GM12874 (cell line): ENCODE measurements at regions not wholly inside any gene's neighbourhood (a gene's known extent, or its start where the extent isn't known, plus 50 kb on each side); places are given as distances from the start of the nearest gene placed in this dataset.

Experiments
- TF ChIP-seq, protein P1 (sequence below): IDR thresholded peaks from 2 replicates; pipeline ENCODE4 v1.5.1; 2011; ENCODE audit warnings: low read depth, mild to moderate bottlenecking, control low read depth, low read length, moderate library complexity; ENCODE audit not compliant: insufficient read depth

DNA sequence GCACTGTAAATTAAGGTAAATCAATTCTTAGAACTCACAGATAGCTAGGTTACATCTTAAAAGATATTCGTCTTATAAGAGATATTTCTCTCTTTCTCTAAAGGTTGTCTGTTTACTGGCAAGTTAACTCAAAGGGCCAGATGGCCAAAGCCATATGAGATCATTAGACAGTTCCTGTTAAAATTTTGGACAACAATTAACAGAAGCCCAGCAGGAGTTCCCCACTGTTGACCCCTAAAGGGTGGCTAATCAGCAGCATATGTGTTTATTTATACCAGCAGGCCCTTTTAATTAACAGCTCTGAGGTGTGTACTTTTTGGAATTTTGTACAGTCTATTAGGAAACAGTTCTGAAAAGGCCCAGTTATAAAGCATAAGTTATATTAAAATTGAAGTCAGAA is 245.8 kb downstream of the LIG4 start:
- TF ChIP-seq, protein P1, sequence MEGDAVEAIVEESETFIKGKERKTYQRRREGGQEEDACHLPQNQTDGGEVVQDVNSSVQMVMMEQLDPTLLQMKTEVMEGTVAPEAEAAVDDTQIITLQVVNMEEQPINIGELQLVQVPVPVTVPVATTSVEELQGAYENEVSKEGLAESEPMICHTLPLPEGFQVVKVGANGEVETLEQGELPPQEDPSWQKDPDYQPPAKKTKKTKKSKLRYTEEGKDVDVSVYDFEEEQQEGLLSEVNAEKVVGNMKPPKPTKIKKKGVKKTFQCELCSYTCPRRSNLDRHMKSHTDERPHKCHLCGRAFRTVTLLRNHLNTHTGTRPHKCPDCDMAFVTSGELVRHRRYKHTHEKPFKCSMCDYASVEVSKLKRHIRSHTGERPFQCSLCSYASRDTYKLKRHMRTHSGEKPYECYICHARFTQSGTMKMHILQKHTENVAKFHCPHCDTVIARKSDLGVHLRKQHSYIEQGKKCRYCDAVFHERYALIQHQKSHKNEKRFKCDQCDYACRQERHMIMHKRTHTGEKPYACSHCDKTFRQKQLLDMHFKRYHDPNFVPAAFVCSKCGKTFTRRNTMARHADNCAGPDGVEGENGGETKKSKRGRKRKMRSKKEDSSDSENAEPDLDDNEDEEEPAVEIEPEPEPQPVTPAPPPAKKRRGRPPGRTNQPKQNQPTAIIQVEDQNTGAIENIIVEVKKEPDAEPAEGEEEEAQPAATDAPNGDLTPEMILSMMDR: no peak

DNA sequence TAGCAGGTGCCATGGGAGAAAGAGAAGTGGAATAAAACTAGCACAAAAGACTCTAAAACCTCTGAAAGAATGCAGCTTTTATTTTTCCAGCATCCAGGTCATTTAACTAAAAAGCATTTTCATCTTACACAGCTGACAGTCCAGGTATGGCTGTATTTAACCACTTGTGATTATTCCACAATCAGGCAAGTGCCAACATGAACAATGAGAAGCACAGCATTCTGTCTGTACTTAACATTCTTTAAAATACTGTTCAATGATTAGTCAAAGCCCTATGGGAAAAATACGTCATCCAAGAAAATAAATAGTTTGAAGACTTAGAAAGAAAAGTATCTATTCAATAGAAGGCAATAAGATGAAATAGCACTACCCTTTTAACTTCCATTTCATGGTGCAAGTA is 246.9 kb downstream of the LIG4 start:
- TF ChIP-seq, protein P1: no peak

DNA sequence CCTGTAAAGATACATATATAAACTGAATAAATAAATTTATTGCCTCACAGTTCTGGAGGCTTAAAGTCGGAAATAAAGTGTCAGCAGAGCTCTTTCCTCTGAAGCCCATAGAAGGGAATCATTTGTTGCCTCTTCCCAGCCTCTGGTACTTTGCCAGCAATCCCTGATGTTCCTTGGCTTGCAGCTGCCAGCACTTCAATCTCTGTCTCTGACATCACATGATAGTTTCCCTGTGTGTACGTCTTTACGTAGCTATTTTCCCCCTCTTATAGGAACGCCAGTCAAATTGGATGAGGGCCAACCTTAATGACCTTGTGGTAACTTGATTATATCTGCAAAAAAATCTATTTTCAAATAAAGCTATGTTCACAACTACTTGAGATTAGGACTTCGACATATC is 250.9 kb downstream of the LIG4 start:
- TF ChIP-seq, protein P1: no peak

DNA sequence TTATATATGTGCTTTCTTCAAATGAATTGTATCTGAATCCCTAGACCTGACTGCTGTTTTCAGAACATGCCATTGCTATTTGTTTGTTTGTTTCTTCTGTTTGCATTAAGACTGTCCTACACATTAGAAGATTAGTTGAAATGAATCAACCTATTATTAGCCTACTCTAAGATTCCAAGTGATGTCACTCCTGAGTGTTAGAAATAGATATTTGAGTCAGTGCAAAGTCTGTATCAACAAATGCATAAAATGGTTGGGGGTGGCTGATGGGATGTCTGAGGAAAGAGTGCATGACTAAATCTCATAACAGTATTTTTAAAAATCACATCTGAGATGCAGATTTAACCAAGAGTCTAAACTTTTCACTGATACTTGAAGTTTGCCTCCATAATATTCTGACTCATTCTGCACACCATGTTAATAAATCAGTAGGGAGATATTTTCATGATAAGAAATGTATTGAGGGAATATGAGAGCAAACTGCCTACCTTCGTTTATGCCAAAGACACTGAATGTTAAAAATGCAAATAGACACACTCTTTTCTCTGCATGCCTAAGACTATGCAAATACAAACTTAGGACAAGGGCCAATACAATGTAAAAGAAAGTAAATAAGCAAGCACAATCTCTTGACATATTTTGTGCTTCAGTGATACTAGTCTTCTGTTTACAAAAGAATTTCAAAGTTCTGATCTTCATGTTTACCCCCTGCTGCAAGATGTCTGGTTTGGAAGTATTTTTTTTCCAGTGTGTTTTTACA is 253.3 kb downstream of the LIG4 start:
- TF ChIP-seq, protein P1: no peak

DNA sequence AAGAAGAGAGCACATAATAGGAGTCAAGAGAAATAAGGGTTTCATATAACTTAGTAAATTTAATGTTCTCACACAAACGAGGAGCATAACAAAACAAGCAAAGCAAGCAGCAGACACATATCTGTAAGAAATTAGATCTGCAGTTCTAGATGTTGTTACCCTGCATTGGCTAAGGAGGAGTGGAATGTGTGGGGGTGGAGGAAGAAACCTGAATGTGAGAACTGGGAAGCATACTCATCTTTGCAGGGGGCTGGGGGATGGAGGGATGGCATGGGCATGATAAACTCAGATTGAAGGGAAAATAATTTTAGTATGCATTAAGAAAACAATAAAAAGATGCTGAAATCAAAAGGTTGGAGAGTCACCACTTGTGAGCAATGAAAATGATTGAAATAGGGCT is 255.0 kb downstream of the LIG4 start:
- TF ChIP-seq, protein P1: no peak

DNA sequence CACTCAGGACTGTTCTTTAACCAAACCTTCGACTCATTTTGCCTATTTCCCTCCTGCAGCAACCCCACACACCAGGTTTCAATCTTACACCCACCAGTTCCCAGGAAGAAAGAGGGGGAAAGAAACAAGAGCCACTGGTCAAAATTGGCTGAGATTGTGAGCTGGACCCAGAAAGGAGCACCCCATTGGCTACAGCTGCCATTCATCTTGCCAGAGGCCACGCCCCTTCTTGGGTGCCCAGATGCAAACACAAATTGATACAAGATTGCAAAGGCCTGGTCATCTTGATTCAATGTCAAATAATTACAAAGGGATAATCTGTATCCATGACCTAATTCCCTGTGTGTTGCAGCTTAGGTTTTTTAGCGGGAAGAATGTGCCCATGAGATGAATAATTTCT is 258.4 kb downstream of the LIG4 start:
- TF ChIP-seq, protein P1: no peak

DNA sequence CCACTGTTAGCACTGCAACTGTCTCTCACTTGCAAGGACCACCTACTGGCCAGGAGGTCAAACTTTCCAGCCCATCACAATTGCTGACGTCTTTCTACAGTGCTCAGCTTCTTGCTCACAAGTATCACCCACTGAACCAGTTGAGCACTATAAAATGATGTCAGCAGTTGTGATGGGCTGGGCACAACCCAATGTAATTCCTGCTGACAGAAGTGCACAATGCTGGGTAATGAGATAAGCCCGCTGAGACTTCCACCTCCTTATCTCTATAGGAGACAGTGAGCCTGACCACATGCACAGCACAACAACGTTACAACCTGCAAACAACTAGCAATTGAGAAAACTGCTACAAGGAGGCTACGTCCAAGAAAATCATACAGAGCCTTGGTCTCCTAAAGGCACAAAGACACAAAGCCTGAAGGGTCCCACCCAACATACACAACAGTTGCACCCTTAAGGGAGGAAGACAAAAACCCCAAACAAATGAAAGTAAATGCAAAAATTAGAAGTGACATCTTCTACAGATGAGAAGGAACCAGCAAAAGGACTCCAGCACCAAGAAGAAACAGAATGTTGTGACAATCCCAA is 273.2 kb downstream of the LIG4 start:
- TF ChIP-seq, protein P1: no peak
